K562 (cell line): ENCODE measurements at regions not wholly inside any gene's neighbourhood (a gene's known extent, or its start where the extent isn't known, plus 50 kb on each side); places are given as distances from the start of the nearest gene placed in this dataset.

Source experiments
- CBX2 ChIP-seq: fragments of 200-600 bp; sonication (generic); IDR thresholded peaks from one replicate; pipeline ENCODE4 v1.6.1; 2012; ENCODE audit warnings: mild to moderate bottlenecking, low read length, inconsistent platforms; ENCODE audit not compliant: insufficient read depth, poor library complexity, severe bottlenecking
- KDM2B ChIP-seq: fragments of 250-450 bp; sonication (Bioruptor Pico); IDR thresholded peaks from 2 replicates; pipeline ENCODE4 v1.8.0; 2021; ENCODE audit warnings: mild to moderate bottlenecking, moderate library complexity
- POLR2B ChIP-seq: fragments of 450-650 bp; IDR thresholded peaks from 2 replicates; pipeline ENCODE4 v1.6.1; 2018; ENCODE audit warnings: low read depth; ENCODE audit not compliant: partially characterized antibody
- ZNF133 ChIP-seq: fragments of 250-450 bp; sonication (Bioruptor Pico); IDR thresholded peaks from 2 replicates; pipeline ENCODE4 v1.4.0; 2020; ENCODE audit warnings: mild to moderate bottlenecking
- ZNF318 ChIP-seq, 2 experiments: fragments of 450-650 bp; IDR thresholded peaks; 2 replicates each; pipeline ENCODE4 v1.6.1; 2016; ENCODE audit warnings: mild to moderate bottlenecking in 2 of 2, borderline replicate concordance in 1 of 2, low read depth in 1 of 2, moderate library complexity in 1 of 2

DNA sequence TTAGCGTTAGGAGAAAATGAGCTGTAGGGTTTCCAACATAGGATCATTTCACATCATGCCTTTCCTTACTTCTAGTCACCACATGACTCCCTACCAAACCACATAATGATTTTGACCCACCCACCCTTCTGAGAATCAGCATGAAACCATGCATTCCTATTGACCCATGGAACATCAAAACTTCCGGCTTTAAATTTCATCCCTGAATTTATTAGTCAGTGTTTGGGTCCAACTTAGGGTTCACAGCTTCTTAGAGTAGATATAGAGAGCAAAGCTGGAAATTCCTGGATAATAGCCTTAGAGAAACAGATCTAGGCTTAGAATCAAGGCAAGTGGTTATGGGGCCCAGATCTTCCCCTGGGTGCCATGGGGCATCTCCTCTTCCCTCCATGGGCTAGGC is 162.6 kb downstream of the TOX3 start (continued):
- TF ChIP-seq ZNF318 (IDR thresholded peaks at IDR 0.05; ENCODE audit: borderline replicate concordance in 1 of 2, low read depth in 1 of 2) (no peak), ZNF133 (CRISPR knock-in tag) (no peak), KDM2B (CRISPR knock-in tag) (no peak), CBX2 (no peak), POLR2B (no peak)
